ENCODE measurements at regions not wholly inside any gene's neighbourhood (a gene's known extent, or its start where the extent isn't known, plus 50 kb on each side); places are given as distances from the start of the nearest gene placed in this dataset.

GRCh38 chr5:133783481-133783880 lies 171.1 kb upstream of the FSTL4 start:
- H3K36me3 ChIP-seq (ENCODE audit: insufficient read depth, low read length) = no peaks in the 10 kb centered on the region
- H3K27me3 ChIP-seq (ENCODE audit: insufficient read depth, low read length) = no peaks in the 10 kb centered on the region
- no peak overlapping the region for H3K27ac ChIP-seq (ENCODE audit: low read depth, low read length)
- no peak overlapping the region for H3K4me3 ChIP-seq (ENCODE audit: insufficient read depth, low read length)
- H3K79me2 ChIP-seq (ENCODE audit: insufficient read depth, low read length) = no peaks in the 10 kb centered on the region
- H3K4me2 ChIP-seq (ENCODE audit: insufficient read depth, low read length) = no peak overlapping the region
- H4K20me1 ChIP-seq (ENCODE audit: insufficient read depth, low read length) = no peaks in the 10 kb centered on the region
- DNase-seq (ENCODE audit: insufficient read length, low spot score, missing footprints) = no peak
- TF ChIP-seq CTCF (IDR thresholded peaks at IDR 0.05; ENCODE audit: extremely low read depth, low read depth, low read length) = no peak
- no peak overlapping the region for H2AFZ ChIP-seq (ENCODE audit: low read length)
- H3K9me3 ChIP-seq (ENCODE audit: low read depth, low read length) = no peaks in the 10 kb centered on the region
- no peaks in the 10 kb centered on the region for H3K4me1 ChIP-seq (ENCODE audit: insufficient read depth, low read length)

GRCh38 chr5:133782736-133783135 lies 170.4 kb upstream of the FSTL4 start:
- Histone ChIP-seq H3K79me2 (ENCODE audit: insufficient read depth, low read length) (no peaks in the 10 kb centered on the region), H3K4me3 (ENCODE audit: insufficient read depth, low read length) (no peak overlapping the region), H2AFZ (ENCODE audit: low read length) (no peak overlapping the region), H3K4me2 (ENCODE audit: insufficient read depth, low read length) (no peak overlapping the region), H3K27me3 (ENCODE audit: insufficient read depth, low read length) (no peaks in the 10 kb centered on the region), H4K20me1 (ENCODE audit: insufficient read depth, low read length) (no peaks in the 10 kb centered on the region), H3K36me3 (ENCODE audit: insufficient read depth, low read length) (no peaks in the 10 kb centered on the region), H3K4me1 (ENCODE audit: insufficient read depth, low read length) (no peaks in the 10 kb centered on the region), H3K9me3 (ENCODE audit: low read depth, low read length) (no peaks in the 10 kb centered on the region), H3K27ac (ENCODE audit: low read depth, low read length) (no peak overlapping the region)
- TF ChIP-seq CTCF (IDR thresholded peaks at IDR 0.05; ENCODE audit: extremely low read depth, low read depth, low read length) = no peak
- DNase-seq (ENCODE audit: insufficient read length, low spot score, missing footprints) = no peak

- H2AFZ ChIP-seq (ENCODE audit: low read length) = no peak overlapping the region
- no peaks in the 10 kb centered on the region for H3K27me3 ChIP-seq (ENCODE audit: insufficient read depth, low read length)
- no peaks in the 10 kb centered on the region for H3K9me3 ChIP-seq (ENCODE audit: low read depth, low read length)
- no peaks in the 10 kb centered on the region for H3K4me1 ChIP-seq (ENCODE audit: insufficient read depth, low read length)
- H3K27ac ChIP-seq (ENCODE audit: low read depth, low read length) = no peak overlapping the region
- no peak for TF ChIP-seq CTCF (IDR thresholded peaks at IDR 0.05; ENCODE audit: extremely low read depth, low read depth, low read length)
- H3K4me3 ChIP-seq (ENCODE audit: insufficient read depth, low read length) = no peak overlapping the region
- no peaks in the 10 kb centered on the region for H3K36me3 ChIP-seq (ENCODE audit: insufficient read depth, low read length)
- no peak for DNase-seq (ENCODE audit: insufficient read length, low spot score, missing footprints)
- no peaks in the 10 kb centered on the region for H4K20me1 ChIP-seq (ENCODE audit: insufficient read depth, low read length)
- no peaks in the 10 kb centered on the region for H3K79me2 ChIP-seq (ENCODE audit: insufficient read depth, low read length)
- no peak overlapping the region for H3K4me2 ChIP-seq (ENCODE audit: insufficient read depth, low read length)
Measured at GRCh38 chr5:133781436-133782225, 169.3 kb upstream of the FSTL4 start.

GRCh38 chr5:133780619-133781280 lies 168.4 kb upstream of the FSTL4 start:
- H2AFZ ChIP-seq (ENCODE audit: low read length) = no peak overlapping the region
- no peaks in the 10 kb centered on the region for H3K36me3 ChIP-seq (ENCODE audit: insufficient read depth, low read length)
- H3K4me2 ChIP-seq (ENCODE audit: insufficient read depth, low read length) = no peak overlapping the region
- H3K4me3 ChIP-seq (ENCODE audit: insufficient read depth, low read length) = no peak overlapping the region
- no peaks in the 10 kb centered on the region for H3K27me3 ChIP-seq (ENCODE audit: insufficient read depth, low read length)
- no peaks in the 10 kb centered on the region for H3K4me1 ChIP-seq (ENCODE audit: insufficient read depth, low read length)
- H3K79me2 ChIP-seq (ENCODE audit: insufficient read depth, low read length) = no peaks in the 10 kb centered on the region
- H3K9me3 ChIP-seq (ENCODE audit: low read depth, low read length) = no peaks in the 10 kb centered on the region
- no peak overlapping the region for H3K27ac ChIP-seq (ENCODE audit: low read depth, low read length)
- H4K20me1 ChIP-seq (ENCODE audit: insufficient read depth, low read length) = no peaks in the 10 kb centered on the region
- DNase-seq (ENCODE audit: insufficient read length, low spot score, missing footprints) = no peak
- no peak for TF ChIP-seq CTCF (IDR thresholded peaks at IDR 0.05; ENCODE audit: extremely low read depth, low read depth, low read length)
